GM18870 (cell line): ENCODE measurements at regions not wholly inside any gene's neighbourhood (a gene's known extent, or its start where the extent isn't known, plus 50 kb on each side); places are given as distances from the start of the nearest gene placed in this dataset.

Experiments
- ATAC-seq: cut with Tn5 transposase; IDR thresholded peaks from one replicate; pipeline ENCODE4 v1.9.1; 2021; ENCODE audit warnings: moderate library complexity; ENCODE audit not compliant: unreplicated experiment

DNA sequence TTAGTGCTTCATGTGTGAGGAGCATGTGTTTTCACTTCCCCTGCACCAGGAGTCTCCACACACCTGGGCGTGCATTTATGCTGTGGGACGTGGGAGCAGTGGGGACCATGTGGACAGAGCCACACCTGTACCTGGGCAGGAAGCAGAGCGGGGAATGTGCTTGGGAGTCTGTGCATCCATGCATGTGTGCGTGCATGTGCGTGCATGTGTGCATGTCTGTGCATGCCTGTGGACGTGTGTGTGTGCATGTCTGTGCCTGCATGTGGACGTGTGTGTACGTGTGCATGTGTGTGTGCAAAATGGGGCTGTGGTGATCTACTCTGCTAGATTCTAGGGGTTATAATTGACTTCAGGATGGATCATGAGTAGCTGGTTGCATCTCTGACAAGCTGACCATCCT lies 224.0 kb upstream of the GMDS start:
- no peak for ATAC-seq

DNA sequence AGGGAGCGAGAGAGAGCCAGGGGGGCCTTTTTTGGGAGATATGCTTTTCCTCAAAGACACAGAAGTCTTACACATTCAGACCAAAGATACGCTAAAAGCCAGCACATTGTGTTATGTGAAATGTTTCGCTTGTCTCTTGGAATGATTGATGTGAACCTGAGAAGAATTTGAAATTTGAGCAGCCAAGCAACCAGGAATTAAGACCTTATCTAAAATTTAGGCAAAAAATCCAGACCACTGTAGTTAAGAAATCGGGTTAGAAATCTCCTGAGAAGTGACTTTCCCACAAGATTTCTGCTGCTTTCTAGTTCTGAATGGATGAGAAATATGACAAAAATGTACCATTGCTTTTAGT lies 223.2 kb upstream of the GMDS start:
- no peak for ATAC-seq

DNA sequence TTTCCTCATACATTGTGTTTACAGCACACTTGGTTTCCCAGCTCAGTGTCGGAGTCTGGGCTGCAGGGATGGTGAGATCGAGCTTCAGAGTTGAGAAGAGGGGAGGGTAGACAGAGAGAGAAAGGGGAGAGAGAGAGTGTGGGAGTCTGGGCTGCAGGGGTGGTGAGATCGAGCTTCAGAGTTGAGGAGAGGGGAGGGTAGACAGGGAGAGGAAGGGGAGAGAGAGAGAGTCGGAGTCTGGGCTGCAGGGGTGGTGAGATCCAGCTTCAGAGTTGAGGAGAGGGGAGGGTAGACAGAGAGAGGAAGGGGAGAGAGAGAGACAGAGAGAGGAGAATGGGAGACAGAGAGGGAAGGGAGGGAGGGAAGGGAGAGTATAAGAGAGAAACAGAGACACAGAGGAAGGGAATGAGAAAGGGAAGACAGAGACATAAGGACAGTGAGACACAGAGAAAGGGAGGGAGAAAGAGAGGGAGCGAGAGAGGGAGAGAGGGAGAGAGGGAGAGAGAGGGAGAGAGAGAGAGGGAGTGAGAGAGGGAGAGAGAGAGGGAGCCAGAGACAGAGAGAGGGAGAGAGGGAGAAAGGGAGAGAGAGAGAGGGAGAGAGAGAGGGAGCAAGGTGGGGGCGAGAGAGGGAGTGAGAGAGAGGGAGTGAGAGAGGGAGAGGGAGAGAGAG lies 222.7 kb upstream of the GMDS start:
- ATAC-seq: no peak

DNA sequence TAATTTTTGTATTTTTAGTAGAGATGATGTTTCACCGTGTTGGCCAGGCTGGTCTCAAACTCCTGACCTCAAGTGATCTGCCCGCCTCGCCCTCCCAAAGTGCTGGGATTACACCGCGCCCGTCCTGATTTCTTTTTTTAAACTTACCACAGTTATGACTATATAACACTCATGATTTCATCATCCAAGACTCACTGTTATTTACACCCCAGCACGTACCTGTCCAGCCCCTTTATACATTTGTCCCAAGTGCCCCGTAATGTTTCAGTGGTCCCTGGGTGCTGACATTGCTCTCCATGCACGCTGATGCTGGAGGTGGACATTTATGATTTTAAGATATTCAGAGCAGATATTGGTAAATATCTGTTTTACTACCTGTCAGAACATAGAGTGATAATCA lies 219.9 kb upstream of the GMDS start:
- no peak for ATAC-seq

DNA sequence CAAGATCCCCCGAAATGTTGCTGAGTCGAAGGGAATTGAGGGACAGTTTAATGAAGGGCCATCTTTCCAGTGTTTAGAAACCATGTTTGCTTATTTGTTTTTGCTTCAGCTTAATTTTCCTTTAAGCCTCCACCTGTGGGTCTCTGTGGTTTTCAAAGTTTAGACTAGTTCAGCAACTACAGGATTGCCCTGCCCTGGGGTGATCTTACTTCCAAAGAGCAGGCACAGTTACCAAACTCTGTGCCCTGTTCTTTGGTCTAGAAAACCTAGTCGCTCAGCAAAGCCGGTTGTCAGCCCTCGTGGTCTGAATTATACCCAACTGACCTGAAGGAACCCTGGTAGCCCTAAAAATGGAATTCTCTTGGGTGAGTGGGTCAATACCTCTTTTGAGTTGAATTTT lies 219.2 kb upstream of the GMDS start:
- ATAC-seq: no peak

DNA sequence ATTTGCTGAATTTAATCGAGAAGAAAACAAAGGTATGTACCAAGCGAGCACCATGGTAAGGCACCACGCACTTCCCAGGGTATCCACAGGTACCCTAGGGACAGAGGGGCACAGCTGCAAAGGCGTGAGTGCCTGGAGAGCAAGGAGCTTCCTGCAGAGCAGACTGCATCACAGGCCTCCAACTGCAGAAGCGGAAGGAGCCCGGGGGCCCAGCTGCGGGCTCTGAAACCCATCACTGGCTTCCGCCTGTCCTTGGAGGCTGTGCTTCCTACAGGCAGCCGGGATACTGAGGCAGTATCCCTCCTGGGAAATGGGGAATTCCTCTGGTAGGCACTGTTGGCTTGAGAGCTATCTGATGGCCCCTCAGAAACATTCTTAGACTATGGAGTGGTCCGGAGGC lies 217.4 kb upstream of the GMDS start:
- ATAC-seq: no peak

DNA sequence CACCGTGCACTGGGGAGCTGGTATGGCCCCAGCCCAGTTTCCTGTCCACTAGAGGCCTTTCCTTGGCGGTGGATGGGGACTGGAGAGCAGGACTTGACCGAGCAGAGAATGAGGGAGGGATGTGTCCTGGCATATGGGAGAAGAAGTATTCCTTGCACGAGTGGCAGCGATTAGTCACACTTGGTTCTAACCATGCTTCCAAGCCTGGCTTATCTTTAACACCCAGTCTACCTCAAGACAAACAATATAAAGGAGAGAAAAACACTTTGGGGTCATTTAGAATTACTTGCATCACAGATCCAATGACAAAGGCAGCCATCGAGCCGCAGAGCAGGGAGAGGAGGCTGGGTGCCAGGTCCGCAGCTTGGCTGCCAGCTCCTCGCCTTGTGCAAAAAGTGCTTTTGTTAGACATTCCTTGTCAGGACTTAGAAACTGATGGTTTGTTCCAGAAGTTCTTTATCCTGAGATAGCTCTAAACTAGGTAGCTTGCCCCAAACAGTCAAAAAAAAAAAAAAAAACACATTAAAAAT lies 214.9 kb upstream of the GMDS start:
- ATAC-seq: no peak

DNA sequence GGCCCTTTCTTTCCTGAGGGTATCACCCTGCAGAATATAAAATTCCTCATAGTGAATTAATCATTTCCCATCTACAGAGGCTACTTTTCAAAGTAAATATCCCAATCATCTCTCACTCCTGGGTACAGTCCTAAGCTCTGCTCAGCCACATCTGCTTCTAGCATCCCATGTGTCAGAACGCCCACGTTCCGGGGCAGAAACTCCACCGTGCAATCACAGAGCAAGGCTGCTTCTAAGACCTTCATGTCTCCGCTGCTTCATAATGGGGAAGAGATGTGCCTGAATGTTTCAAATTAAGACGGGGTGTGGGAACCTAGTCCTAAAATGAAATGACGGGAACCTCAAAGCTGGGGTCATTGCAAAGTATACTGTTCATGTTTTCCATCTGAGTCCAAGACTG lies 208.8 kb upstream of the GMDS start:
- ATAC-seq: no peak

DNA sequence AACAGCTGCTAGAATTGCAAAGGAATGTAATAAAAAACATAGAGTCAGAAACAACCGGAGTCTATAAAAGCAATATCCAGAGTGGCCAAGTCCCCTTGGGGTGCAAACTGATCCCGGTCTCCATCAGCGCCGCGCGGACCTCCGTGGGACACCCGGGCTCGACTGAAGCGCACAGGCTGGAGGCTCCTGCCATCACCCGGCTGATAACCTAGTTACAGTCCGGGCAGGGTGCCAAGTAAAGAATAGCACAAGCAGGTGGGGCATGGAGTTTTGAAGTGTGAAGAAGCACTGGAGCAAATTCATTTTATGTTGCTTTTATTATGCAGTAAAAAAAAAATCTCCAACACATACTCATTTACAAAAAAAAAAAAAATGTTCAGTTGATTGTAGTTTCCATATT lies 205.1 kb upstream of the GMDS start:
- ATAC-seq: no peak

DNA sequence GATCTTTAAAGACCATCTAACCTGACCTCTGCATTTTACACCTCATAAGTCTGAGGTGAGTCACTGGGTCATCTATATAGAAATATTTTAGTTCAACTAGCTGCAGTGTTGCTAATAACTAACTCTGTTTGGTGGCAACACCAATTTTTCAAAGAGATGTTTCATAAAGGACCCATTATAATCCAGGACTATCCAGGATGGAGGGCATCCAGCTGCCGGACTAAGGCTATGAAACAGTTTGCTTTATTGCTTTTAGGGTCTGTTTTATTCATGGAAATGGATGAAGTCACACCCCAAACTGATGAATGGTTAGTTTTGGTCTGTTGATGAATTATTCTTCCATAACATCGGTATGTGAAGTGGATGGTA lies 204.2 kb upstream of the GMDS start:
- no peak for ATAC-seq

DNA sequence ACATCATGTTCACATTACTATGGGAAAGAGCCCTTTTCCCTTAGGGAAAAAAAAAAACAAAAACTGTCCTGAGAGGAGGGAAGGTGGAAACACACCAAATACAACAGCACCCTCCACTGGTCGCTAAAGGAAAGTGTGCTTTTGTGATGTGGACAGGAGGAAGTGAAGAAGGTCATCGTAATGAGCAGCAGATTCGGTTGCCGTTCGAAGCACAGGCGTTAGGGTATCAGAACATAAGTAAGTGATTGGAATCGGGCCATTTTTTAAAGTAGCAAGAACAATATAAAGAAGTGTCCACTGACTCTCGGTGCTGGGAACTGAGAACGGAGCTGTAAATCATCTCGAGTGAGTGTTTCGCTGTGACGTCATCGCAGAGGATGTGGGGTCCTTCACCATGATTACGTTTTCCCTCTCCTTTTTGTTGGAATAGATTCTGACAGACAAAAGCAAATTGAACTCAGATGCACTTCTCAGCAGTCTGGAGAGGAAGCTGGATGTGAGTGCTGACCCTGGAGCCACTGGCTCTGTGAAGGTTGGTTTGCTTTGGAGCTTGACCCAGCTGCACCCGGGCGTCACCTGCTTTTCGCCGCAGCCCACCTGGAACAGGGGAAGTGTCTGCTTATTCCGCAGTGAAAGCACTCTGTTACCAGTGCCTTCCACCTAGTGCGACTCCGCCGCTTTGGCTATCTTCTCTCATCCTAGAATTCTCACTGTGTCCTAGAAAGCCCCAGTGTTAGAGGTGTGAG lies 203.6 kb upstream of the GMDS start:
- no peak for ATAC-seq

DNA sequence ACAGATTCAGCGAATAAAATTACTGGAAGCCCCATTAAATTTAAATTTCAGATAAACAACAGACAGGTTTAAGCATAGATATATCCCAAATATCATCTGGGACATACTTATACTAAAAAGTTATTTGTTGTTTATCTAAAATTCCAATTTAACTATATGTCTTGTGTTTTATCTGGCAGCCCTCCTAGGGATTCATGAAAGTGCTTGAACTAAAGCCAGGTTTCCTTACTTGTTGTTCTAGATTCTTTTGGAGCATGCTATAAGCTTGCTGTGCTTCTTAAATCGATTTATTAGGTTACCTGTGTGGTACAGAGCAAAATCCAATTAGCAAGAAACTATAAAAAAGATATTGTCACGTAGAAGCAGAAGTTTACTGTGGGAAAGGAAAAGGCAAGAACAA lies 202.5 kb upstream of the GMDS start:
- ATAC-seq: no peak

DNA sequence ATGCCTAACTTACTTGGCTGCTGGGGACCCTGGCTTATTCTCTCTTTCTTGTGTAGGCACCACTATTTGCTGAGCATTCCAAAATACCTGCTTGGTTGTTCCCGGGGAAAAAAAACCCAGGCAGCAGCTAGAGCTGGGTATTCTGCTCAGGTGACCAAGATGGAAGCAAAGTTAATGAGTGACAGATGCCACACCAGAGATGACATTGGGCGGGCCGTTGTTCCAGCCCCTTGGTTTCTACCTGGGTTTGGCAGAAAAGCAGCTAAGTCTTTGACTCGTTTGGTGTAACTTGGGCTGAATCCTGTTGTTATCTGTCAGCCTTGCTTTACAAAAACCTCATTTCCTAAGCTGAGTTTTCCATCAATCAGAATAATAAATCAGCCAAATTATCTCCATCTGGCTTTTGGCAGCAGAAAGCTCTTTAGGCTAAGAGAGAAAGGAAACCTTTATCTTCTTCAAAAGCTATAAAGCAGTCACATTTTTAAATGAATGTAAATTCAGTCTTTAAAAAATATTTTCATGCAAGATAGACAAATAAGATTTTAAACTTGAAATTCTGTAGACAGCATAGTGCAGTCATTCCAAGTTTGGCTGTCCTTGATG lies 202.0 kb upstream of the GMDS start:
- no peak for ATAC-seq

DNA sequence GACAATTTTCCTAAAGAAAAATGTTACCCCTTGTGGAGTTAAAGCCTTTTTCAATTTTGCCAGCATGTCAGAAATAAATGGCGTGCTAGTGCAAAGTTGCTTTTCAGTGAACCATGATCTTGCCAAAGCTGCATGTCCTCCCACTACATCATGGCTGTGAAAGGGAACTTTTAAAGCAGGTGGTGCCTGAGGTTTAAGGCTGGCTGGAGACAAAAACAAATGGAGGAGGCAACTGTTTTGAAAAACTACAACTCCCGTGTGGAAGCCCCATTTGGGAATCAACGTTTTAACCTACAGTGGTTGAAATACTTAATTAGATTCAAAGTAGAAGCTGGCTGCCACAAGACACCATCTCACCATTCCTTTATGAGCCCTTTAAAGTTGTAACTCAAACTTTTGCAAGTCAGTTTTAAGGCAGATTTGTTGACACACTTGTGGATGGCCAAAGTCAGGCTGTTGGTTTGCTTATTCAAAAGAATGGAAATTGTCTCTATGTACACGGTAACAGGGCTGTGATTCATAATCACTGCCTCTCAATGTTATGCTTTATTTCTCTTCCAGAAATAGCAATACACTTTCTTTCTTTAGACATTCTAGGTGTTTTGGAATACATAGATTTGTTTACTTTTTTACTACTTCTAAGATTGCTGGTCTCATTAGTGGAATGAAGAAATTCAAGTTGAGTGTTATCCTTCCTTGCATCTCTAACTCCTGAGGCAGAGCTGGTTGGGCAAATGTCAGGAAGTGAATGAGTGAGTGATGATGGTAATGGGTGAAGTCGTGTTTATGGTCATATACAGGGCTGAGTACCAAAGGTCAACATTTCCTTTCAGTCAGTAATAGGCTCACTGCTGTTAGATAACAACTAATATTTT lies 196.4 kb upstream of the GMDS start:
- no peak for ATAC-seq

DNA sequence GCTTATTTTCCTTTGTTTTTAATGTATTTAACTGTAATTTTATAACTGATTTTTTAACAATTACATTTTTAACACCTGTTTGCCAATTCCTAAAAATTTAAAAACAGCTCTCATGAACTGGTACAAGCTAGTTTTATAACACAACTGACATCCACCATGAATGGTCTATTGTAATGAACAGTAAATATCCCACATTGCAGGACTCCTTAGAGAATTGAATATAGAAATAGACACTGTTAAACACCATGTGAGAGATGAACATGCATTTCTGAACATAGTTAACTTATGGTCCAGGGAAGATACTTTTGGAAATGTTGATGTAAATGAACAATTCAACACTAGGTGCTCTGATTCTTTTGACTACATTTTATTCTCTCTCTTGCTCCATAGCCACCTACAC lies 195.1 kb upstream of the GMDS start:
- ATAC-seq: no peak

DNA sequence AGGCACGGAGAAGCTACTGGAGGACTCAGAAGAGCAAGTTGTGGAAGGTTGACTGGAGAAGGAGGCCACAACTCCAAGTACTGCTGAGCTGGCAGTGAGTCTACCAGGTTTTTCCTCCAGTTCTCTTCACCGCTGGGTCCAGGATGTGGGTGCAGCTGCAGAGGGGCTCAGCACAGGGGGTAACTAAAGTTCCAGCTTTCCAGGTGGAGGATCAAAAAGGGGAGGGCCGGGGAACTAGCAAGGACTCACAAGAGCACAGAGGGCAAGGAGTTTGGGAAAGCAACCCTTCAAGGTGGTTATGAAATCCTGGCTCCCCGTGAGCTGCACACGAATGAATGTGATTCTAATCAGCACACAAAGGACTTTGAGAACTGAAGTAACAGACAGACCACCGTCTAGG lies 194.2 kb upstream of the GMDS start:
- no peak for ATAC-seq

DNA sequence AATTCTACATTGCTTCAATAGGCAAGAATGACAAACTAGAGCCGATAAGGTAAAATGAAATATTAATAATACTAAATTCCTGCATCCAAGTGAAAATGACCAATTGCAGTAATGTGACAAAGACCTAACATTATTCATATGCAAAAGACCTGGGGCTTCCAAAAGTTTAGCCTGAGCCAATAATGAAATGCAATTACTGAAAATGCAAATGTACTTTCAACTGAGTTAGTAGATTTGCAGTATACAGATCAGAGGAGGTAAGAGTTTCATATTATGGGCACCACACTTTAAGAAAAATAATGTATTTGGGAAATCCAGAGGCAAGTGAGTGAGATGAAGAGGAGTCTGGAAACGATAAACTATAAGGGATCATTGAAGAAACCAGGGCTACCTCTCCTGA lies 193.7 kb upstream of the GMDS start:
- no peak for ATAC-seq

DNA sequence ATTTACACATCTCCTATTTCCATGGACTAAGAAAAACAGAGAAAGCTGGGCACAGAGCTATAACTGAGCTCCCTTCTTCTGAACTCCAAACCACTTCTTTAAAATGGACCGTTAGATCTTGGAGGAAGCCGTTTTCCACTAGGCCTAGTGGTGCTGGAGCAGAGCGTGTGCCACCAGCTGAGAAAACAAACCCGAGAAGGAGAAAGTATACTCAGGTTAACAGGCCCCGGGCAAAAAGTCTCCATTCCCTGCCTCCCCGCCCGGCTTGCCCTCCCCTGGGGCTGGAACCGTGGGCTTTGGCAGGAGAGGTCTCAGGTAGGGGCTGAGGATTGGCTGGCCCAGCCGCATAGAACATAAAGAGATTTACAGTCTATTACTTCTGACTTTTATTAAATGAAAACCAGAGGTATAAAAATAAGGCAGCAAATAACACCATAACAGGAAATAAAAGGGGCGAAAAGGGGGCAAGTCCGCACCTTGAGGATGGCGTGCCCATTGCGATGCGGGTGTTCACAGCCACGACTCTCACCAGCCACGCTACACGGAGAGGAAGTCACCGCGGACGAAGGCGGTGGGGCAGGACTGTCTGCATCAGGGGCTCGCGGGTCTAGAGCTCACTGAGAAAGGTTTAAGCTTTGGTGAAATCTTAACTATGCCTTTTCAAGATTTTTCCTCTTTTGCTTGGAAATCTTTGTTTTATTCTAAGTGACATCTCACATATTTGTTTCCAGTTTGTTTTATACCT lies 191.2 kb upstream of the GMDS start:
- no peak for ATAC-seq

DNA sequence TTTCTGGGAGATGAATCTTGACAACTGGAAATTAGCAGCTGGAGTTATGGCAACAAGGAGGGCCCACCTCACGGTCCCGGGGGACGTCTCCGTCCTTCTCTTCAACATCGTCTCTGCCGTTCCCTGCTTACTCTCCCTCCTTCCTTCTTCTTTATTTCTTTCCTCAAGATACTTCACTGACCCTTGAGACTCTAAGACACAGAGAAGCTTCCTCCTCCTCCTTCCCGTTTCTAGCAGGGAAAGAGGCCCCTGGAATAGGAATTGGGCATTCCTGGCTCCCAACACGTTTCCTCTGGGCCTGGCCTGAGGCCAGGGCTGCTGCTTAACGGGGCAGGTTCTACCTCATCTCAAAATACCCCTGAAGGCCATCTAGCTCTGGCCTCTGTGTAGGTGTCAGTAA lies 189.9 kb upstream of the GMDS start:
- ATAC-seq: no peak

DNA sequence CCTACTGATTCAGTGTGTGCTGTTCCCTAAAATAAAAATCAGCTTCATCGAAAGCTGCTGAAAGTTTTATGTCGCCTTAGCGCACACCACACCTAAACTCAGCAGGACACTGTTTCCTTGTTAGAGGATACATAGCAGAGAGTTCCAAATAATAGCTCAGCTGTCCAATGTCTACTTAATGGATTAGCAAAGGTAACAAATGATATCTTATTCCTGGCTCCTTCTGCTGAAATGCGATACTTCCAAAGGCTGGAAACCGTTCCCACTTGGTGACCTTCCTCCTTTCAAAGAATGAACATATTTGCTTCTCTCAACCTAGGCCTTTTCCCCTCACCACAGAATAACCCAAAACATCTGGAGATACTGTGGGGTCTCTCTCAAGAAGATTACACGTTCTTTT lies 189.5 kb upstream of the GMDS start:
- ATAC-seq: no peak

DNA sequence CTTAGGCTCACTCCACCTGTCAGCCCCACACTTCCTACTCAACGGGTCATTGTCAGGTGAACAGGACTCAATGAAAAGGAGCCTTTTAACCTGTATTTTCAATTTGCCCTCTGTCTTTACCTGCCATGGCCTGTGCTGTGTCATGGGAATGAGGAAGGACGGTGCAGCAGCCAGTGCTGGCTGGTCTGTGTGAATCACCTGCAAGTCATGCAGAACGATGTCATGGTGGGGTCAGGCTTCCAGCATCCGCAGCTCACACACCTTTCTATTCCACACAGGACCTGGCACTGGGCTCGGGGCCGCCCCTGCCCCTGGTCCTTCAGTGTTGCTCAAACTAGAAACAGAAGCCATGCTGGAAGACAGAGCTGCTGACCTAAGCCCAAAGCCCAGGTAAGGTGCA lies 188.7 kb upstream of the GMDS start:
- ATAC-seq: no peak
